ENCODE measurements at regions not wholly inside any gene's neighbourhood (a gene's known extent, or its start where the extent isn't known, plus 50 kb on each side); places are given as distances from the start of the nearest gene placed in this dataset.

DNA sequence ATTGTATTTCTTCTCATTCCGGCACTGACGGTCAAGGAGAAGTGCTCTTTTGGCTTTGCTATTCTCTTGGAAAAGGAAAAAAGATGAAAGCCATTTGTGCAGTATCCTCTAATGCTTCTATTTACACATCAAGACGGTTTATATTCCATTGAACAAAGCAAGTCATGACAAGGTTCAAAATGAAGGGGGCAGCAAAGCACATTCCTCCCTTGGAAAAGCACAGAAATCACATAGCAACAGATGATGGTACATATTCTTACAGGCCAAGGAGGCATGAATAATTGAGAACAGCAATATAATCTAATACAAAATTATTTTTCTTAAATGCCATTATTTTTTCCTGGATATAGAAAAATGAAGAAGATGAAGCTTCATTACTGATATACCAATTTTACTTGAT lies 508.2 kb upstream of the JAG1 start:
- 96 to 97% methylated on average over 3 of the region's 3 CpGs for WGBS, 2 donors
- TF ChIP-seq, protein P1, sequence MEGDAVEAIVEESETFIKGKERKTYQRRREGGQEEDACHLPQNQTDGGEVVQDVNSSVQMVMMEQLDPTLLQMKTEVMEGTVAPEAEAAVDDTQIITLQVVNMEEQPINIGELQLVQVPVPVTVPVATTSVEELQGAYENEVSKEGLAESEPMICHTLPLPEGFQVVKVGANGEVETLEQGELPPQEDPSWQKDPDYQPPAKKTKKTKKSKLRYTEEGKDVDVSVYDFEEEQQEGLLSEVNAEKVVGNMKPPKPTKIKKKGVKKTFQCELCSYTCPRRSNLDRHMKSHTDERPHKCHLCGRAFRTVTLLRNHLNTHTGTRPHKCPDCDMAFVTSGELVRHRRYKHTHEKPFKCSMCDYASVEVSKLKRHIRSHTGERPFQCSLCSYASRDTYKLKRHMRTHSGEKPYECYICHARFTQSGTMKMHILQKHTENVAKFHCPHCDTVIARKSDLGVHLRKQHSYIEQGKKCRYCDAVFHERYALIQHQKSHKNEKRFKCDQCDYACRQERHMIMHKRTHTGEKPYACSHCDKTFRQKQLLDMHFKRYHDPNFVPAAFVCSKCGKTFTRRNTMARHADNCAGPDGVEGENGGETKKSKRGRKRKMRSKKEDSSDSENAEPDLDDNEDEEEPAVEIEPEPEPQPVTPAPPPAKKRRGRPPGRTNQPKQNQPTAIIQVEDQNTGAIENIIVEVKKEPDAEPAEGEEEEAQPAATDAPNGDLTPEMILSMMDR (IDR thresholded peaks at IDR 0.05), result no peak
- no peak for TF ChIP-seq POLR2A (IDR thresholded peaks at IDR 0.05)
- intact Hi-C loops (cut with DNase I; ENCODE audit: low total_unique reads), result no loop called here
- no peak for DNase-seq (ENCODE audit: low spot score in 2 of 2)
- H3K4me3 ChIP-seq (ENCODE audit: low read depth, poor library complexity, severe bottlenecking), result no peak overlapping the region

DNA sequence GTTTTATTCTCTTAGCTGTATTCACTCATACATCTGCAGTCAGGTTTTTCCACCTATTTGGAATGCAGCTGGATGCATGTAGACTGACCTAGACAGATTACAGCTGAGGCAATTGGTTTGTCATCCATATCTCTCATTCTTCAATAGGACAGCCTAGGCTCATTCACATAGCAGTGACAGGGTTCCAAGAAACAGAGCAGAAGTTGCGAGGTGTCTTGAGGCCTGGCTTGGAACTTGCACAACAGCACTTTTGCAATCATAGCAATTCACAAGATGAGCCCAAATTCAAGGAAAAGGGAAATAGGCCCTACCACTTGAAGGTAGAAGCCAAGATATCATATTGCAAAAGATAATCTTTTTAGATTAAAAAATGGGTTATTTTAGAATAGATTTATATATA lies 508.9 kb upstream of the JAG1 start:
- no peak overlapping the region for H3K4me3 ChIP-seq (ENCODE audit: low read depth, poor library complexity, severe bottlenecking)
- DNase-seq (ENCODE audit: low spot score in 2 of 2), result no peak
- 41 to 54% methylated on average over 1 of the region's 1 CpG for WGBS, 2 donors
- intact Hi-C loops (cut with DNase I; ENCODE audit: low total_unique reads), result no loop called here
- TF ChIP-seq, protein P1 (IDR thresholded peaks at IDR 0.05), result no peak
- TF ChIP-seq POLR2A (IDR thresholded peaks at IDR 0.05), result no peak

DNA sequence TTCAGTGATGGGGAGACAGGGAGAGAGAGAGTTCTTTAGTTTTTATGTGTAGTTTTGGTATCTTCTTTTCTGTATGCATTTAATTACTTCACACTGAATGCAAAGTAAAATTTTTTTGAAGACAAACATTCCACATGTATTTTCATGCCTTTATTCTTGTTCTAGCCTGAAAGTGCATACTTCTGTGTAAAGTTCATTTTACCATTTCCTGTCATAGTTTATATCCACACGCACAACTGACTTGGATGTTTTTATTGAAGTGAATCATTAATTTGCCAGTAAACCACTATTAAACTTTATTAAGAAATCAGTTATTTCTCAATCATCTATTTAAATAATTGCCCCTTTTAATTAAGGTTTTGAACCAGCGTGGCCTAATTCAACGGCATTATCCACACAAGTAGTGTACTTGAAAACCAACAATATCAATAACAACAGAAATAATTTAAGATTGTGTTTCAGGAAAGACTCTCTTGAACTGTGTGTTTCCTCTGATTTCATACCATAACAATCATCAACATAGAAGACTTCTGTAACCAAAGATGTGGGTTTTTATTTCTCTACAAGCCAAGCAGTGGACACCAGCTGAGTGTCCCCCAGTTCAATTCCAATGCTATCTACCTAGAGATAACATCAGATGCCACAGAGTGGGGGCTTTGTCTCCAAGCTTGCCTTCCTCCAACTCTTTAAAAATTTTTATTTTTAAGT lies 512.7 kb upstream of the JAG1 start:
- WGBS, 2 donors, result 49% methylated on average over 3 of the region's 3 CpGs
- intact Hi-C loops (cut with DNase I; ENCODE audit: low total_unique reads), result no loop called here
- no peak overlapping the region for H3K4me3 ChIP-seq (ENCODE audit: low read depth, poor library complexity, severe bottlenecking)
- no peak for DNase-seq (ENCODE audit: low spot score in 2 of 2)
- no peak for TF ChIP-seq POLR2A (IDR thresholded peaks at IDR 0.05)
- TF ChIP-seq, protein P1 (IDR thresholded peaks at IDR 0.05), result no peak

DNA sequence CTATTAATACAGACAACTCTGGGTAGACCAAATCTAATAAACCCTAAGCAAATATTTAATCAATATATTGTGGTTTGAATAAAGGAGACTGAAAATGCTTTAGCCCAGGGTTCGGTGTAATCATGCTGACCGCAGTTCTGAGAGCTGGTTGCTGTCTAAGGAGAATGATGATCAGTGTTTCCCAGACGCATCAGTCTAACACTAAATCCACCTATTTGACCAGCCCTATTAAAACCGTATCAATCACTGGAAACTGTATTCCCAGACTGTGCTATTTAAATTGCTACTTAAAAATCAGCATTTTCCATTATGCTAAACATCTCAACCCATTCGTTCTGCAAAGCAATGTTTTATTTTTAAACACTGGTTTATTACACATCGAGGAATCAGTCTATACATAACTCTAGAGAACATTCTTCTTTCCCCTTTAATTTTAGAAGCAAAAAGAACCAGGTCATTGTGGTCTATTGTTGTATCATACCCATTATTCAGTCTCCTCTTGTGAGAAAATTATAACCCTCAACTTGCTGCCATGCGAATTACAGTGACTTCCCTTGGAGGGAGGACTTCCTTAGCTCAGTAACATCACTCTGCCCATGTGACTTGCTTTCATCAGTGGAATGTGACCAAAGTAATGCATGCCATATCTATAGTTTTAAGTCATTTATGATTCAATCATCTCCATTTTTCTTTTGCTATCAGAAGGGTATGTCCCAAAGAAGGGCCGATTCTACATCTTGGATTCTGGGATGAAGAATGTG lies 515.2 kb upstream of the JAG1 start:
- no peak for DNase-seq (ENCODE audit: low spot score in 2 of 2)
- TF ChIP-seq POLR2A (IDR thresholded peaks at IDR 0.05), result no peak
- TF ChIP-seq, protein P1 (IDR thresholded peaks at IDR 0.05), result no peak
- no peak overlapping the region for H3K4me3 ChIP-seq (ENCODE audit: low read depth, poor library complexity, severe bottlenecking)
- 85% methylated on average over 8 of the region's 8 CpGs for WGBS, 2 donors
- intact Hi-C loops (cut with DNase I; ENCODE audit: low total_unique reads), result no loop called here

DNA sequence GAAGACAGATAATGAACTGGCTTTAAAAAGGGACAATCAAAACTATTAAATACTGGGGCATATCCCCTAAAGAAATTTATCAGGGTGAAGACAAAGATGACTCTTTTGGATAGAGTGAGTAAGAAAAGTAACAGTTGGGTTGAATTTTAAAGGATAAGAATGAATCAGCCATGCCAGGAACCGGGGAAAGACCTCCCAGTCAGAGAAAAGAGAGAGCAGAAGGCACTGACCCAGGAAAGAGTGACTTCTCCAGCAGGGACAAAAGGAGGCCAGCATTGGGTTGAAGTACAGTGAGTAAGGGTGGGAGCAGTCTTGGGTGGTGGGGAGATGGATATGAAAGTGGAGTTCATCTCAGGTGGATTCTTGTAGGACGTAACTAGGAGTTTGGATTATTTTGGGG lies 516.9 kb upstream of the JAG1 start:
- no peak for TF ChIP-seq POLR2A (IDR thresholded peaks at IDR 0.05)
- TF ChIP-seq, protein P1 (IDR thresholded peaks at IDR 0.05), result no peak
- 80 to 87% methylated on average over 2 of the region's 2 CpGs for WGBS, 2 donors
- H3K4me3 ChIP-seq (ENCODE audit: low read depth, poor library complexity, severe bottlenecking), result no peak overlapping the region
- intact Hi-C loops (cut with DNase I; ENCODE audit: low total_unique reads), result no loop called here
- DNase-seq (ENCODE audit: low spot score in 2 of 2), result no peak

Data from lower leg skin (tissue), 4 donors.